GM23338 (cell line): ENCODE measurements at regions not wholly inside any gene's neighbourhood (a gene's known extent, or its start where the extent isn't known, plus 50 kb on each side); places are given as distances from the start of the nearest gene placed in this dataset.

Experiments
- ATAC-seq: fragments of 200-7000 bp; cut with Tn5 transposase; 3 replicates; pipeline ENCODE4 v1.9.1; 2020
- DNase-seq: peaks from one replicate; pipeline ENCODE4 v3.0.0-alpha.2; 2015; ENCODE audit warnings: low spot score
- H2AFZ ChIP-seq: fragments of 200-600 bp; sonication (generic); 2 replicates; pipeline ENCODE4 v1.8.0; 2016; ENCODE audit warnings: antibody characterized with exemption, mild to moderate bottlenecking, moderate library complexity
- H3F3A ChIP-seq: fragments of 200-600 bp; sonication (generic); replicated peaks from 2 replicates; pipeline ENCODE4 v1.8.0; 2017; ENCODE audit warnings: antibody characterized with exemption, mixed run types, low read depth
- H3K27ac ChIP-seq: fragments of 200-600 bp; sonication (generic); 2 replicates; pipeline ENCODE4 v1.6.1; 2016; ENCODE audit warnings: low read depth
- H3K27me3 ChIP-seq: fragments of 200-600 bp; sonication (generic); 2 replicates; pipeline ENCODE4 v1.8.0; 2016; ENCODE audit warnings: mild to moderate bottlenecking, mixed run types, moderate library complexity; ENCODE audit not compliant: insufficient read depth
- H3K36me3 ChIP-seq: fragments of 200-600 bp; sonication (generic); 2 replicates; pipeline ENCODE4 v1.8.0; 2016; ENCODE audit warnings: mild to moderate bottlenecking; ENCODE audit not compliant: insufficient read depth
- H3K4me1 ChIP-seq: fragments of 200-600 bp; sonication (generic); 2 replicates; pipeline ENCODE4 v1.8.0; 2016; ENCODE audit warnings: mild to moderate bottlenecking, moderate library complexity; ENCODE audit not compliant: insufficient read depth
- H3K4me2 ChIP-seq: fragments of 200-600 bp; sonication (generic); 2 replicates; pipeline ENCODE4 v1.7.1; 2017; ENCODE audit warnings: mixed run types
- H3K4me3 ChIP-seq: fragments of 200-600 bp; sonication (generic); 2 replicates; pipeline ENCODE4 v1.6.1; 2016; ENCODE audit warnings: mixed run types
- H3K79me2 ChIP-seq: fragments of 200-600 bp; sonication (generic); replicated peaks from 2 replicates; pipeline ENCODE4 v1.8.0; 2017; ENCODE audit warnings: mild to moderate bottlenecking; ENCODE audit not compliant: insufficient read depth
- H3K9me2 ChIP-seq: fragments of 200-600 bp; sonication (generic); 2 replicates; pipeline ENCODE4 v1.8.0; 2017; ENCODE audit not compliant: insufficient read depth
- H4K20me1 ChIP-seq: fragments of 200-600 bp; sonication (generic); replicated peaks from 2 replicates; pipeline ENCODE4 v1.8.0; 2017; ENCODE audit warnings: mild to moderate bottlenecking; ENCODE audit not compliant: insufficient read depth
- H3K27ac Mint-ChIP-seq: 2 replicates; pipeline ENCODE4 v1.8.0; 2020; ENCODE audit warnings: inconsistent platforms, mild to moderate bottlenecking, moderate library complexity, mixed read lengths
- H3K27me3 Mint-ChIP-seq: 3 replicates; pipeline ENCODE4 v1.8.0; 2022; ENCODE audit warnings: low read depth, mild to moderate bottlenecking, moderate library complexity, mixed read lengths, inconsistent platforms; ENCODE audit not compliant: insufficient read depth, poor library complexity
- H3K36me3 Mint-ChIP-seq: 3 replicates; pipeline ENCODE4 v1.8.0; 2021; ENCODE audit warnings: low read depth, mild to moderate bottlenecking, inconsistent platforms, moderate library complexity, mixed read lengths
- H3K4me1 Mint-ChIP-seq: 3 replicates; pipeline ENCODE4 v1.8.0; 2020; ENCODE audit warnings: mild to moderate bottlenecking, inconsistent platforms, mixed read lengths
- H3K4me3 Mint-ChIP-seq: 3 replicates; pipeline ENCODE4 v1.8.0; 2021; ENCODE audit warnings: moderate library complexity, mild to moderate bottlenecking, inconsistent platforms, mixed read lengths
- H3K9me3 Mint-ChIP-seq: 3 replicates; pipeline ENCODE4 v1.8.0; 2020; ENCODE audit warnings: moderate library complexity, mild to moderate bottlenecking, inconsistent platforms, mixed read lengths
- CREB1 ChIP-seq: fragments of 250-450 bp; sonication (Bioruptor Pico); IDR thresholded peaks from 2 replicates; pipeline ENCODE4 v1.5.0; 2020; ENCODE audit warnings: low read depth, mild to moderate bottlenecking, moderate library complexity
- CTCF ChIP-seq, 2 experiments: fragments of 200-600 bp in 1 of 2; sonication (generic) in 1 of 2; conservative IDR thresholded peaks; 2 replicates each; pipeline versions ENCODE4 v1.5.1 to v1.6.1; 2016 to 2017; ENCODE audit warnings: antibody characterized with exemption in 2 of 2, low read depth in 2 of 2, mild to moderate bottlenecking in 2 of 2, moderate library complexity in 1 of 2
- EZH2phosphoT487 ChIP-seq: fragments of 200-600 bp; sonication (generic); IDR thresholded peaks from one replicate; pipeline ENCODE4 v1.8.1; 2018; ENCODE audit warnings: antibody characterized with exemption; ENCODE audit not compliant: unreplicated experiment
- JUNB ChIP-seq: IDR thresholded peaks from one replicate; pipeline ENCODE4 v1.6.1; 2016; ENCODE audit warnings: antibody characterized with exemption; ENCODE audit not compliant: unreplicated experiment
- NANOG ChIP-seq: IDR thresholded peaks from 2 replicates; pipeline ENCODE4 v1.6.1; 2016; ENCODE audit warnings: antibody characterized with exemption, borderline replicate concordance
- POLR2AphosphoS5 ChIP-seq: IDR thresholded peaks from 2 replicates; pipeline ENCODE4 v1.6.1; 2016; ENCODE audit warnings: antibody characterized with exemption, low read depth
- STAT1 ChIP-seq: IDR thresholded peaks from one replicate; pipeline ENCODE4 v1.6.1; 2016; ENCODE audit warnings: antibody characterized with exemption; ENCODE audit not compliant: unreplicated experiment
- ZNF114 ChIP-seq: fragments of 250-450 bp; sonication (Bioruptor Pico); IDR thresholded peaks from 2 replicates; pipeline ENCODE4 v1.5.0; 2020; ENCODE audit warnings: mild to moderate bottlenecking, moderate library complexity
- ZNF331 ChIP-seq: fragments of 250-450 bp; sonication (Bioruptor Pico); IDR thresholded peaks from 2 replicates; pipeline ENCODE4 v1.5.0; 2020; ENCODE audit warnings: low read depth, mild to moderate bottlenecking, moderate library complexity
- ZNF462 ChIP-seq: fragments of 250-450 bp; sonication (Bioruptor Pico); IDR thresholded peaks from 2 replicates; pipeline ENCODE4 v1.5.0; 2020; ENCODE audit warnings: mild to moderate bottlenecking, moderate library complexity
- TF ChIP-seq, protein P1 (sequence below): IDR thresholded peaks from 2 replicates; pipeline ENCODE4 v1.6.1; 2016; ENCODE audit warnings: antibody characterized with exemption

DNA sequence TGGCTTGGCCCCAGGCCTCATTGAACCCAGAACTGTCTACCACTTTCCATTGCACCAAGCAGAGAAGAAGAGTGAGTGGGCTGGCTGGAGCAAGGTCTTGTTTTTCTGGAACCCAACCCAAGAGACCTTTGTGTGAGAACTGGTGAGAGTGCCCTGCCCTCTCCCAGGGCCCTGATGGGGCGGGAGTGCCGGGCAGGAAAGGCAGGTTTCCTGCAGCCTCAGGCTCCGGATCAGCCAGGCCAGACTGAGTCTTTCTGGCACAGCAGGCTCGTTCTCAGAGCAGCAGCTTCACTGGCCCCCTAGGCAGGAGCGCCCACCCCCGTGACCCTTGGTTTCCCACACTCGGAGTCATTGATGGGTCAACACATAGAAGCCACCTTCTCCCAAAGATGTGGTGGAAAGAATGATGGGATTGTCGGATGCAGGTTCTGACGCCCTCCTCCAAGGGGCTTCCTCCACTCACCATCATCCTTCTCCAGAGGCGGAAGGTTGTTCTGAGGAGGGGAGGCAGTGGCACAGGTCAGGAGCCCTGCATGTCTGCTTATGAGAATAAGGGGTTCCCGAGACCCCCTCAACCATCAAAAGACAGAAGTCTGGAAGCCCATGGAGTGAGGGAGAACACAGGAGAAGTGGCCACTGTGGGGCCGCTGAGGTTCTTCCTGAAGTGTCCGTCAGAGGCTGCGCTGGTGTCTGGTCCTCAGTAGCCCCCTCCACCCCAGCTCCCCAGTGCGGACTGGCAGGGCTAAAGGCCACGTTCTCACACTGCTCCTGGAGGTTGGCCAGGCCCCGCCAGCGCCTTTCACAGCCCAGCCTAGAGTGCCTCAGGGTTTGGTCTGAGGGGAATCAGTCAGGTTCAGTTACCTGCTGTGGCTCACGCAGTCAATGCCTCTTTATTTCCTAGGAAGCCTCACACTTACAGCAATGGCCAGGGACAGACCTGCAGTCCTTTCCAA is 62.8 kb upstream of the LAPTM4A start:
- ATAC-seq (no peak), DNase-seq (no peak)
- H3K27me3 Mint-ChIP-seq, result peaks cover 8% of the 10 kb centered on the region
- no peaks in the 10 kb centered on the region; the same call in 2 of the 3 replicates for H3K36me3 Mint-ChIP-seq
- no peaks in the 10 kb centered on the region for H3K9me2 ChIP-seq
- H3K79me2 ChIP-seq, result no peaks in the 10 kb centered on the region
- no peak for TF ChIP-seq NANOG
- H3K27me3 ChIP-seq, result no peaks in the 10 kb centered on the region
- H3K9me3 Mint-ChIP-seq, result no peaks in the 10 kb centered on the region
- H3F3A ChIP-seq, result 0 out of 2 replicates have a peak, but pooled peaks cover 7% of the 10 kb centered on the region
- H3K4me1 Mint-ChIP-seq, result no peaks in the 10 kb centered on the region
- no peak overlapping the region for H3K4me3 ChIP-seq
- H3K36me3 ChIP-seq, result no peaks in the 10 kb centered on the region
- no peak overlapping the region for H2AFZ ChIP-seq
- no peaks in the 10 kb centered on the region for H4K20me1 ChIP-seq
- H3K27ac Mint-ChIP-seq, result no peak overlapping the region
- H3K4me3 Mint-ChIP-seq, result no peak overlapping the region
- no peaks in the 10 kb centered on the region for H3K4me1 ChIP-seq
- no peak overlapping the region for H3K27ac ChIP-seq
- H3K4me2 ChIP-seq, result no peak overlapping the region

DNA sequence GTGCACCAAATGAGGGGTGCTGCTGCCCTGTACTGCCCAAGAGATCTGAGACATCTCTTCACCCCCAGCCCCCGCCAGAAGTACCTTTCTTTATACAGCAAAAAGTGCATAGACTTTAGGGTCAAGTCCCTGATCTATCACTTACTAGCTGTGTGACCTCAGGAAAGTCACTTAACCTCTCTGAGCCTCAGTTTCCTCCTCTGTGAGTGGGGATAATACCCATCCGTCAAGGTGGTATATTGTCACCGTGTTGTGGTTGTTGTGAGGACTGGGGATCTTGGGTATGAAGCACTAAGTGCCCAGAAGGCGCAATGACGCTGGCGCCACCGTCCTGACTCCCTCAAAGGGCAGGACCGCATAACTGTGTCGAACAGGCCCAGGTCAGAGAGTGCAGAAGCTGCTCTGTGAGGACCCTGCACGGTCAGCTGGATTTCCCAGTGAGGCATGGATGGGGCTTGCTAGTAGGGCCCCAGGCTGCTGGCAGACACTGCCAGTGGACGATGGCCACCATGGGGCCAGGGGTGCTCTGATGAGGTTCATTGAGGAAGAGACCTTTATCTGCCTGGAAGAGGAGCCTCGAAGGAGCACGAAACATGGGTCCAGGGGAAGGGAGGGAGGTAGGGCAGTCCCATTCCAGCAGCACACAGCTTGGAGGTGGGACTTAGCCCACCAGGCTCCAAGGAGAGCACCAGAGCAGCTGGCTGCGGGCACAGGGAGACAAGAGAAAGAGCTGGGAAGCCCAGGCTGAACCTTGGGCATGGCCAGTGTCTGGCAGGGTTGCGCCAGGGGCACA is 61.8 kb upstream of the LAPTM4A start:
- Histone ChIP-seq H3K27ac (no peak overlapping the region), H3F3A (0 out of 2 replicates have a peak, but pooled peaks cover 7% of the 10 kb centered on the region), H3K9me2 (no peaks in the 10 kb centered on the region), H3K27me3 (no peaks in the 10 kb centered on the region), H3K4me2 (no peak overlapping the region), H3K36me3 (no peaks in the 10 kb centered on the region), H3K4me1 (no peaks in the 10 kb centered on the region), H3K79me2 (no peaks in the 10 kb centered on the region), H3K4me3 (no peak overlapping the region), H4K20me1 (no peaks in the 10 kb centered on the region), H2AFZ (0 out of 2 replicates have a peak overlapping the region, but pooled peaks have one; percentile 47)
- Mint-ChIP-seq H3K4me1 (no peaks in the 10 kb centered on the region), H3K9me3 (no peaks in the 10 kb centered on the region), H3K27me3 (peaks cover 5% of the 10 kb centered on the region), H3K36me3 (no peaks in the 10 kb centered on the region), H3K27ac (no peak overlapping the region), H3K4me3 (no peak overlapping the region)
- ATAC-seq (no peak), DNase-seq (no peak)
- TF ChIP-seq, protein P1, sequence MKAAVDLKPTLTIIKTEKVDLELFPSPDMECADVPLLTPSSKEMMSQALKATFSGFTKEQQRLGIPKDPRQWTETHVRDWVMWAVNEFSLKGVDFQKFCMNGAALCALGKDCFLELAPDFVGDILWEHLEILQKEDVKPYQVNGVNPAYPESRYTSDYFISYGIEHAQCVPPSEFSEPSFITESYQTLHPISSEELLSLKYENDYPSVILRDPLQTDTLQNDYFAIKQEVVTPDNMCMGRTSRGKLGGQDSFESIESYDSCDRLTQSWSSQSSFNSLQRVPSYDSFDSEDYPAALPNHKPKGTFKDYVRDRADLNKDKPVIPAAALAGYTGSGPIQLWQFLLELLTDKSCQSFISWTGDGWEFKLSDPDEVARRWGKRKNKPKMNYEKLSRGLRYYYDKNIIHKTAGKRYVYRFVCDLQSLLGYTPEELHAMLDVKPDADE, result no peak
- no peak for TF ChIP-seq JUNB
- no peak for TF ChIP-seq POLR2AphosphoS5
- TF ChIP-seq CREB1 (CRISPR knock-in tag), result no peak
- no peak for TF ChIP-seq ZNF114 (CRISPR knock-in tag)
- no peak for TF ChIP-seq ZNF331
- no peak for TF ChIP-seq EZH2phosphoT487
- no peak for TF ChIP-seq CTCF (conservative IDR thresholded peaks at IDR 0.05; ENCODE audit: low read depth in 2 of 2)
- no peak for TF ChIP-seq STAT1
- no peak for TF ChIP-seq ZNF462
